Endothelial cell of umbilical vein (primary cell): ENCODE measurements at regions not wholly inside any gene's neighbourhood (a gene's known extent, or its start where the extent isn't known, plus 50 kb on each side); places are given as distances from the start of the nearest gene placed in this dataset.

Experiments used
- BruUV-seq: library from RNA; stranded (reverse); fragments of 400-500 nt; replicated peaks from 2 replicates; lab custom pipeline; 2021; lab: Mats Ljungman, UMichigan
- CTCF ChIA-PET: fragments of 300-600, 350-600 bp; sonication (Branson Sonifier 250); formaldehyde crosslinking; loops from one replicate; lab custom pipeline; 2021; ENCODE audit warnings: antibody characterized with exemption, inconsistent platforms; lab: Charles Lee
- POLR2A ChIA-PET: fragments of 300-600, 350-600 bp; sonication (Branson Sonifier 250); formaldehyde crosslinking; loops from one replicate; lab custom pipeline; 2021; ENCODE audit warnings: antibody characterized with exemption, inconsistent platforms; lab: Charles Lee
- DNase-seq: peaks from one replicate; pipeline ENCODE4 v3.0.0-alpha.2; 2011; ENCODE audit warnings: low read depth, low spot score
- FAIRE-seq: peaks from 2 replicates; lab custom pipeline; 2011; peaks lifted over from hg19 to GRCh38; lab: Jason Lieb, UNC
- H2AFZ ChIP-seq: 2 replicates; pipeline ENCODE4 v1.6.0; 2012; ENCODE audit warnings: low read depth, low read length, control low read depth, inconsistent platforms
- H3K27ac ChIP-seq: 2 replicates; pipeline ENCODE4 v1.5.1; 2011; ENCODE audit warnings: low read depth, mild to moderate bottlenecking, control low read depth, low read length, moderate library complexity; ENCODE audit not compliant: insufficient read depth
- H3K27me3 ChIP-seq, 2 experiments: 2 replicates each; pipeline versions ENCODE4 v1.6.0 to v1.6.1; 2011; ENCODE audit warnings: low read length in 2 of 2, mixed read lengths in 1 of 2; ENCODE audit not compliant: control insufficient read depth in 2 of 2, insufficient read depth in 2 of 2
- H3K36me3 ChIP-seq, 2 experiments: 2 replicates in 1 of 2; 3 replicates in 1 of 2; pipeline ENCODE4 v1.5.1; 2011; ENCODE audit warnings: low read length in 2 of 2, mild to moderate bottlenecking in 1 of 2, moderate library complexity in 1 of 2; ENCODE audit not compliant: control insufficient read depth in 2 of 2, insufficient read depth in 2 of 2; ENCODE audit errors: extremely low read depth in 1 of 2
- H3K4me1 ChIP-seq: 3 replicates; pipeline ENCODE4 v1.5.1; 2011; ENCODE audit warnings: mild to moderate bottlenecking, low read length; ENCODE audit not compliant: control insufficient read depth, insufficient read depth; ENCODE audit errors: extremely low read depth
- H3K4me2 ChIP-seq: 2 replicates; pipeline ENCODE4 v1.6.1; 2011; ENCODE audit warnings: low read length, control low read depth, mixed read lengths; ENCODE audit not compliant: insufficient read depth
- H3K4me3 ChIP-seq, 3 experiments: fragments of 200-600 bp in 1 of 3; sonication (generic), shearing (Covaris generic) in 1 of 3; replicated peaks in 1 of 3; 2 replicates each; pipeline ENCODE4 v1.5.1; 2011 to 2016; ENCODE audit warnings: control low read depth in 3 of 3, low read length in 3 of 3, mild to moderate bottlenecking in 2 of 3, inconsistent platforms in 1 of 3, low read depth in 1 of 3, moderate library complexity in 1 of 3; ENCODE audit not compliant: insufficient read depth in 1 of 3
- H3K79me2 ChIP-seq: 2 replicates; pipeline ENCODE4 v1.6.0; 2012; ENCODE audit warnings: low read length, inconsistent platforms; ENCODE audit not compliant: control insufficient read depth, insufficient read depth
- H3K9ac ChIP-seq: replicated peaks from 2 replicates; pipeline ENCODE3; 2011; ENCODE audit warnings: low read length, control low read depth; ENCODE audit not compliant: insufficient read depth; ENCODE audit errors: extremely low read depth
- H3K9me1 ChIP-seq: replicated peaks from 3 replicates; pipeline ENCODE4 v1.6.0; 2011; ENCODE audit warnings: mild to moderate bottlenecking, low read length; ENCODE audit not compliant: control insufficient read depth, insufficient read depth; ENCODE audit errors: extremely low read depth
- H3K9me3 ChIP-seq: replicated peaks from 2 replicates; pipeline ENCODE4 v1.5.1; 2012; ENCODE audit warnings: low read length, inconsistent platforms; ENCODE audit not compliant: control insufficient read depth, insufficient read depth
- H4K20me1 ChIP-seq: replicated peaks from 2 replicates; pipeline ENCODE3; 2011; ENCODE audit warnings: mild to moderate bottlenecking, low read length; ENCODE audit not compliant: control insufficient read depth, insufficient read depth; ENCODE audit errors: extremely low read depth
- CTCF ChIP-seq, 2 donors: IDR thresholded peaks; 1 replicate in 1 of 2; 2 replicates in 1 of 2; pipeline ENCODE4 v1.5.1; 2011; ENCODE audit warnings: low read length in 2 of 2, mild to moderate bottlenecking in 2 of 2, moderate library complexity in 2 of 2, control low read depth in 1 of 2, inconsistent platforms in 1 of 2, low read depth in 1 of 2; ENCODE audit not compliant: insufficient read depth in 1 of 2; ENCODE audit errors: extremely low read depth in 1 of 2
- EZH2 ChIP-seq: IDR thresholded peaks from 2 replicates; pipeline ENCODE4 v1.6.1; 2012; ENCODE audit warnings: borderline replicate concordance, low read depth, mild to moderate bottlenecking, moderate library complexity, low read length, inconsistent platforms; ENCODE audit not compliant: severe bottlenecking
- FOS ChIP-seq: IDR thresholded peaks from 2 replicates; pipeline ENCODE4 v1.6.1; 2011; ENCODE audit warnings: mild to moderate bottlenecking, low read length, moderate library complexity, borderline replicate concordance; ENCODE audit not compliant: insufficient read depth
- GATA2 ChIP-seq: IDR thresholded peaks from 2 replicates; pipeline ENCODE4 v1.7.0; 2011; ENCODE audit warnings: low read depth, mild to moderate bottlenecking, moderate library complexity, mixed read lengths, low read length; ENCODE audit not compliant: insufficient read length, insufficient read depth
- JUN ChIP-seq: IDR thresholded peaks from 2 replicates; pipeline ENCODE4 v1.6.1; 2011; ENCODE audit warnings: borderline replicate concordance, low read depth; ENCODE audit not compliant: insufficient read length, insufficient read depth
- MAX ChIP-seq: IDR thresholded peaks from 2 replicates; pipeline ENCODE4 v1.6.1; 2011; ENCODE audit not compliant: insufficient read depth, insufficient read length
- MYC ChIP-seq: IDR thresholded peaks from one replicate; pipeline ENCODE4 v1.6.1; 2011; ENCODE audit warnings: mild to moderate bottlenecking, low read depth, low read length
- POLR2A ChIP-seq: IDR thresholded peaks from 2 replicates; pipeline ENCODE4 v1.6.1; 2012; ENCODE audit warnings: low read depth, mild to moderate bottlenecking, control low read depth, low read length
- POLR2AphosphoS5 ChIP-seq: IDR thresholded peaks from 2 replicates; pipeline ENCODE4 v1.6.1; 2012; ENCODE audit warnings: low read depth, mild to moderate bottlenecking, control low read depth, low read length, moderate library complexity; ENCODE audit not compliant: insufficient read depth
- dilution Hi-C: fragments of 300-500 bp; cut with MboI; formaldehyde crosslinking; loops from one replicate; pipeline ENCODE4 v1.15.0; 2019; ENCODE audit warnings: low sequenced_read_pairs; ENCODE audit not compliant: extremely low pct_ligation_motif_present
- intact Hi-C: fragments of 100-400 bp; cut with micrococcal nuclease; formaldehyde crosslinking; loops from one replicate; pipeline ENCODE4 v1.10.0; 2022

- Histone ChIP-seq H3K36me3 (no peaks in the 10 kb centered on the region), H3K9me1 (no peaks in the 10 kb centered on the region), H4K20me1 (no peaks in the 10 kb centered on the region), H3K9ac (no peak overlapping the region), H3K9me3 (no peaks in the 10 kb centered on the region), H3K27me3 (no peaks in the 10 kb centered on the region), H3K79me2 (no peaks in the 10 kb centered on the region), H3K4me3 (no peak overlapping the region), H3K4me1 (no peaks in the 10 kb centered on the region), H3K27ac (no peak overlapping the region), H3K4me2 (no peak overlapping the region), H2AFZ (no peak overlapping the region)
- intact Hi-C loops (no loop called here), dilution Hi-C loops (no loop called here)
- POLR2A ChIA-PET = no interaction called here
- CTCF ChIA-PET = no interaction called here
- FAIRE-seq (no peak), DNase-seq (no peak)
- BruUV-seq = no TSS peak
- no peak for TF ChIP-seq JUN
- TF ChIP-seq MAX = no peak
- TF ChIP-seq EZH2 = no peak
- no peak for TF ChIP-seq POLR2A
- no peak for TF ChIP-seq FOS
- no peak for TF ChIP-seq MYC
- no peak for TF ChIP-seq CTCF (IDR thresholded peaks at IDR 0.05; ENCODE audit: extremely low read depth in 1 of 2, insufficient read depth in 1 of 2, low read depth in 1 of 2, low read length in 2 of 2)
Measured at GRCh38 chr13:104944176-104944575, 1591.3 kb downstream of the EFNB2 start.

GRCh38 chr13:104943331-104943730, 1592.1 kb downstream of the EFNB2 start:
- Histone ChIP-seq H3K36me3 (no peaks in the 10 kb centered on the region), H3K79me2 (no peaks in the 10 kb centered on the region), H3K9me1 (no peaks in the 10 kb centered on the region), H3K4me3 (no peak overlapping the region), H3K9me3 (no peaks in the 10 kb centered on the region), H3K27ac (no peak overlapping the region), H4K20me1 (no peaks in the 10 kb centered on the region), H3K9ac (no peak overlapping the region), H3K27me3 (no peaks in the 10 kb centered on the region), H3K4me1 (no peaks in the 10 kb centered on the region), H2AFZ (no peak overlapping the region), H3K4me2 (no peak overlapping the region)
- TF ChIP-seq POLR2AphosphoS5 = no peak
- TF ChIP-seq JUN = no peak
- no peak for TF ChIP-seq CTCF (IDR thresholded peaks at IDR 0.05; ENCODE audit: extremely low read depth in 1 of 2, insufficient read depth in 1 of 2, low read depth in 1 of 2, low read length in 2 of 2)
- TF ChIP-seq MAX = no peak
- no peak for TF ChIP-seq POLR2A
- no peak for TF ChIP-seq GATA2
- no peak for TF ChIP-seq EZH2
- TF ChIP-seq MYC = no peak
- no peak for TF ChIP-seq FOS
- CTCF ChIA-PET = no interaction called here
- POLR2A ChIA-PET = no interaction called here
- dilution Hi-C loops (no loop called here), intact Hi-C loops (no loop called here)
- no peak for FAIRE-seq
- DNase-seq = no peak
- BruUV-seq = no TSS peak
